CD4-positive, alpha-beta memory T cell (primary cell): ENCODE measurements at regions not wholly inside any gene's neighbourhood (a gene's known extent, or its start where the extent isn't known, plus 50 kb on each side); places are given as distances from the start of the nearest gene placed in this dataset.

Source experiments
- CTCF ChIA-PET: fragments of 350-600 bp; sonication (Branson Sonifier 250); formaldehyde crosslinking; loops from one replicate; lab custom pipeline; 2021; ENCODE audit warnings: inconsistent platforms; ENCODE audit not compliant: partially characterized antibody; lab: Charles Lee
- POLR2A ChIA-PET: fragments of 350-600 bp; sonication (Branson Sonifier 250); formaldehyde crosslinking; loops from one replicate; lab custom pipeline; 2021; ENCODE audit not compliant: partially characterized antibody; lab: Charles Lee
- DNase-seq, 5 donors: peaks; one replicate each; pipeline versions ENCODE4 v3.0.0 to v3.0.0-alpha.2; 2020 to 2022; ENCODE audit warnings: mixed read lengths in 1 of 5
- H3K27ac ChIP-seq: one replicate; pipeline ENCODE4 v1.7.0; 2013; ENCODE audit warnings: low read depth, low read length
- H3K27me3 ChIP-seq: 2 replicates; pipeline ENCODE4 v1.7.0; 2013; ENCODE audit warnings: mild to moderate bottlenecking, low read length, moderate library complexity; ENCODE audit not compliant: insufficient read depth
- H3K36me3 ChIP-seq: 2 replicates; pipeline ENCODE4 v1.7.0; 2013; ENCODE audit warnings: mild to moderate bottlenecking, low read length, moderate library complexity; ENCODE audit not compliant: insufficient read depth
- H3K4me1 ChIP-seq: 2 replicates; pipeline ENCODE4 v1.7.0; 2013; ENCODE audit warnings: mild to moderate bottlenecking, low read length, moderate library complexity; ENCODE audit not compliant: insufficient read depth
- H3K4me3 ChIP-seq, 2 donors: one replicate each; pipeline ENCODE4 v1.7.0; 2013; ENCODE audit warnings: low read length in 2 of 2, mild to moderate bottlenecking in 1 of 2
- H3K9me3 ChIP-seq, 2 donors: one replicate each; pipeline ENCODE4 v1.7.0; 2013; ENCODE audit warnings: low read length in 2 of 2, control low read depth in 1 of 2; ENCODE audit not compliant: control insufficient read depth in 1 of 2
- H3K27ac Mint-ChIP-seq, 7 donors: one replicate each; pipeline ENCODE4 v1.8.0; 2020 to 2021; ENCODE audit warnings: mixed read lengths in 7 of 7, mild to moderate bottlenecking in 6 of 7, inconsistent platforms in 3 of 7, moderate library complexity in 3 of 7
- H3K27me3 Mint-ChIP-seq, 2 donors: one replicate each; pipeline ENCODE4 v1.8.0; 2020 to 2021; ENCODE audit warnings: mixed read lengths in 2 of 2
- H3K36me3 Mint-ChIP-seq, 2 donors: one replicate each; pipeline ENCODE4 v1.8.0; 2020 to 2021; ENCODE audit warnings: mixed read lengths in 2 of 2, inconsistent platforms in 1 of 2, mild to moderate bottlenecking in 1 of 2
- H3K4me1 Mint-ChIP-seq, 4 donors: one replicate each; pipeline ENCODE4 v1.8.0; 2020 to 2021; ENCODE audit warnings: mixed read lengths in 4 of 4, mild to moderate bottlenecking in 1 of 4
- H3K4me3 Mint-ChIP-seq, 8 donors: one replicate each; pipeline ENCODE4 v1.8.0; 2020 to 2021; ENCODE audit warnings: mixed read lengths in 8 of 8, mild to moderate bottlenecking in 7 of 8, moderate library complexity in 6 of 8, inconsistent platforms in 3 of 8
- H3K9me3 Mint-ChIP-seq, 8 donors: one replicate each; pipeline ENCODE4 v1.8.0; 2020 to 2021; ENCODE audit warnings: mixed read lengths in 8 of 8, mild to moderate bottlenecking in 5 of 8, inconsistent platforms in 3 of 8, moderate library complexity in 1 of 8
- intact Hi-C: fragments of 100-400 bp; cut with micrococcal nuclease; formaldehyde crosslinking; loops from one replicate; pipeline ENCODE4 v1.15.1; 2023

DNA sequence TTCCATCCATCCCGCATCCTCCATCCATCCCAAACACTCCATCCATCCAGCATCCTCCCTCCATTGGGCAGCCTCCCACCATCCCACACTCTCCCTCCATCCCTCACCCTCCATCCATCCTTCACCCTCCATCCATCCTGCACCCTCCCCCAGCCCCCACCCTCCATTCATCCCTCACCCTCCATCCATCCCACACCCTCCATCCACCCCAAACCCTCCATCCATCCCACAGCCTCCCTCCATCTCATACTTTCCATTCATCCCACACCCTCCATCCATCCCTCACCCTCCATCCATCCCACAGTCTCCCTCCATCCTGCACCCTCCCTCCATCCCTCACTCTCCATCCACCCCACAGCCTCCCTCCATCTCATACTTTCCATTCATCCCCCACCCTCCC is 60.4 kb downstream of the FOXI2 start:
- no peak for DNase-seq
- no peak overlapping the region for H3K4me3 ChIP-seq
- Mint-ChIP-seq H3K27me3 (peaks cover 7 to 8% of the 10 kb centered on the region in 2 donors), H3K36me3 (no peaks in the 10 kb centered on the region), H3K4me3 (no peak overlapping the region), H3K4me1 (no peaks in the 10 kb centered on the region), H3K27ac (no peak overlapping the region), H3K9me3 (peaks cover 0 to 6% (median 0%) of the 10 kb centered on the region in 8 donors)
- ChIA-PET CTCF (no interaction called here), POLR2A (no interaction called here)
- intact Hi-C loops, result no loop called here
- H3K27ac ChIP-seq, result no peak overlapping the region
- no peaks in the 10 kb centered on the region for H3K9me3 ChIP-seq
- no peaks in the 10 kb centered on the region for H3K27me3 ChIP-seq
- H3K4me1 ChIP-seq, result no peaks in the 10 kb centered on the region
- H3K36me3 ChIP-seq, result no peaks in the 10 kb centered on the region

DNA sequence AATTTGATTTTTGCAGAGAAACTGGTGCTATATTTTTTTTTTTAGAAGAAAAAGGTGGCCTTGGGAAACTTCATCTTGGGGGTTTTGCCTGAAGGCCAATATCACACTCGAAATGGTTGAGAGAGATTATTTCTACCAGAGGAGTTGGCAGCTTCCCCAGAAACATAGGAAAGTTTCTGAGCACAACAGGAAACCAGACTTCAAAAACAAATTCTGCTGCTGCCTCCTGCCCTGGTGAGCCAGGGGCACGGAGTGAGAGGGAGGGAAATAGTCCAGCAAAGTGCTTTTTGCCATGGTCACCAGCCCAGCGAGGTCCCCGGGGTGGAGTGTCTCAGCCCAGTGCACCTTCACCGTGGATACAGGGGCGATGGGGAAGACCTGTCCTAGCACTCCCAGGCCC is 61.1 kb downstream of the FOXI2 start:
- H3K4me3 ChIP-seq, result no peak overlapping the region
- no peak overlapping the region for H3K27ac Mint-ChIP-seq
- peaks cover 7 to 12% of the 10 kb centered on the region in 2 donors for H3K27me3 Mint-ChIP-seq
- POLR2A ChIA-PET, result no interaction called here
- H3K4me1 Mint-ChIP-seq, result no peaks in the 10 kb centered on the region
- peaks cover 0 to 6% (median 0%) of the 10 kb centered on the region in 8 donors for H3K9me3 Mint-ChIP-seq
- H3K27me3 ChIP-seq, result no peaks in the 10 kb centered on the region
- no peaks in the 10 kb centered on the region for H3K4me1 ChIP-seq
- H3K27ac ChIP-seq, result no peak overlapping the region
- no peaks in the 10 kb centered on the region for H3K36me3 Mint-ChIP-seq
- intact Hi-C loops, result no loop called here
- CTCF ChIA-PET, result no interaction called here
- DNase-seq, result no peak
- no peak overlapping the region for H3K4me3 Mint-ChIP-seq
- no peaks in the 10 kb centered on the region for H3K9me3 ChIP-seq
- no peaks in the 10 kb centered on the region for H3K36me3 ChIP-seq

- POLR2A ChIA-PET, result no interaction called here
- intact Hi-C loops, result no loop called here
- CTCF ChIA-PET, result no interaction called here
These were observed 64.3 kb downstream of the FOXI2 start for GRCh38 chr10:127801302-127801701.

GRCh38 chr10:127802531-127803095 is 65.6 kb downstream of the FOXI2 start:
- Histone ChIP-seq H3K9me3 (no peaks in the 10 kb centered on the region), H3K27ac (no peak overlapping the region), H3K4me1 (no peaks in the 10 kb centered on the region), H3K36me3 (no peaks in the 10 kb centered on the region), H3K27me3 (no peaks in the 10 kb centered on the region), H3K4me3 (no peak overlapping the region)
- intact Hi-C loops, result no loop called here
- peaks cover 12 to 13% of the 10 kb centered on the region in 2 donors for H3K27me3 Mint-ChIP-seq
- no peaks in the 10 kb centered on the region for H3K36me3 Mint-ChIP-seq
- H3K27ac Mint-ChIP-seq, result no peak overlapping the region
- no peak for DNase-seq
- POLR2A ChIA-PET, result no interaction called here
- peaks cover 0 to 6% (median 0%) of the 10 kb centered on the region in 8 donors for H3K9me3 Mint-ChIP-seq
- CTCF ChIA-PET, result no interaction called here
- H3K4me3 Mint-ChIP-seq, result no peak overlapping the region
- no peaks in the 10 kb centered on the region for H3K4me1 Mint-ChIP-seq

More at GRCh38 chr10:127801302-127801701, 64.3 kb downstream of the FOXI2 start:
- peaks cover 0 to 6% (median 0%) of the 10 kb centered on the region in 8 donors for H3K9me3 Mint-ChIP-seq
- no peaks in the 10 kb centered on the region for H3K36me3 ChIP-seq
- H3K4me1 ChIP-seq, result no peaks in the 10 kb centered on the region
- H3K27ac ChIP-seq, result no peak overlapping the region
- no peak for DNase-seq
- no peaks in the 10 kb centered on the region for H3K36me3 Mint-ChIP-seq
- peaks cover 10 to 13% of the 10 kb centered on the region in 2 donors for H3K27me3 Mint-ChIP-seq
- no peak overlapping the region for H3K27ac Mint-ChIP-seq
- no peaks in the 10 kb centered on the region for H3K27me3 ChIP-seq
- no peaks in the 10 kb centered on the region for H3K4me1 Mint-ChIP-seq
- no peaks in the 10 kb centered on the region for H3K9me3 ChIP-seq
- no peak overlapping the region for H3K4me3 Mint-ChIP-seq
- H3K4me3 ChIP-seq, result no peak overlapping the region

GRCh38 chr10:127804696-127805095 is 67.7 kb downstream of the FOXI2 start:
- Histone ChIP-seq H3K36me3 (no peaks in the 10 kb centered on the region), H3K27me3 (no peaks in the 10 kb centered on the region), H3K9me3 (no peaks in the 10 kb centered on the region), H3K27ac (no peak overlapping the region), H3K4me1 (no peaks in the 10 kb centered on the region), H3K4me3 (no peak overlapping the region)
- Mint-ChIP-seq H3K4me1 (no peaks in the 10 kb centered on the region), H3K27ac (no peak overlapping the region), H3K9me3 (peaks cover 0 to 6% (median 0%) of the 10 kb centered on the region in 8 donors), H3K36me3 (no peaks in the 10 kb centered on the region), H3K27me3 (peaks cover 6 to 12% of the 10 kb centered on the region in 2 donors), H3K4me3 (no peak overlapping the region)
- POLR2A ChIA-PET, result no interaction called here
- intact Hi-C loops, result no loop called here
- no peak for DNase-seq
- CTCF ChIA-PET, result interaction anchor here (1.9 kb wide), 1 partner anchor 46 kb away, joined by 4 read pairs; no protein-coding TSS in a partner anchor

DNA sequence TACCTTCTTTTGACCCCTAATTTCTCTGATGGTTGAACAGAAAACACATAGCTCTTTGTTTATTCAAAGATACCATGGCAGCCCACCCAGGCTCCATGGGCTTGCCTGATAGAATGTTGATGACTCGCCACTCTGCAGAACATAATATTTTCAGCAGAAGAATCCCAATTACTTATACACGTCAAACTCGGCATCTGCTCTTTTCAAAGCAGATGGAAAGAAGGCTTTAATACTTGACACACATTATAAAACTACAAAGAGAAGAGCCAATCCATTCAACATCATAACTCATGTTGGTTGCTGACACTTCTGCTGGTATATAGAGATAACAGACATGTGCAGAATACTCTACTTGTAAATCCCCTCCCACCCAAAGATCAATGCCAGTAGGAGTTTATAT is 69.0 kb downstream of the FOXI2 start:
- no peaks in the 10 kb centered on the region for H3K27me3 ChIP-seq
- intact Hi-C loops, result no loop called here
- H3K36me3 ChIP-seq, result no peaks in the 10 kb centered on the region
- no peak for DNase-seq
- H3K4me1 Mint-ChIP-seq, result no peaks in the 10 kb centered on the region
- H3K27me3 Mint-ChIP-seq, result peaks cover 7 to 12% of the 10 kb centered on the region in 2 donors
- no peak overlapping the region for H3K4me3 Mint-ChIP-seq
- H3K9me3 Mint-ChIP-seq, result peaks cover 0 to 6% (median 0%) of the 10 kb centered on the region in 8 donors
- no peaks in the 10 kb centered on the region for H3K9me3 ChIP-seq
- CTCF ChIA-PET, result interaction anchor here (1.9 kb wide), 1 partner anchor 47 kb away, joined by 4 read pairs; no protein-coding TSS in a partner anchor
- no peak overlapping the region for H3K4me3 ChIP-seq
- H3K4me1 ChIP-seq, result no peaks in the 10 kb centered on the region
- no peak overlapping the region for H3K27ac ChIP-seq
- POLR2A ChIA-PET, result no interaction called here
- no peak overlapping the region for H3K27ac Mint-ChIP-seq
- no peaks in the 10 kb centered on the region for H3K36me3 Mint-ChIP-seq

DNA sequence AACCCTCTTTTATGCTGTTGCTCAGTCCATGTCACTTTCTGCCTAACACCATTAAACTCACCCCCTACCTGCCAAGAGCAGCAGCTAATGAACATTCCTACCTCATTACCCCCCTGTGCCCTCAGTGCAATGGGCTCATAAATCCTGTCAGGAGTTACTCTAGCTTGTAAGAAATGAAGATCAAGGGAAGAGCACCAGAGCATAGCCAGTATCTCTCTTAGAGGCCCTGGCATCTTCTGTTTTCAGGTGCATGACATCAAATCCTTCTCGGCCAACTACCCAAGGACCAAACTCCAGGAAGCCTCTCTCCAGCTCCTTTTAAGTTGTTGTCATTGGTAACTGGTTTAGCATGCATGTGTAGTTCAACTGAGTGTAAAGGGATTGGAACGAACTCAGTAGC is 75.1 kb downstream of the FOXI2 start:
- Histone ChIP-seq H3K36me3 (no peaks in the 10 kb centered on the region), H3K4me3 (no peak overlapping the region), H3K9me3 (no peaks in the 10 kb centered on the region), H3K27ac (no peak overlapping the region), H3K4me1 (no peaks in the 10 kb centered on the region), H3K27me3 (no peaks in the 10 kb centered on the region)
- Mint-ChIP-seq H3K27me3 (peaks cover 4 to 10% of the 10 kb centered on the region in 2 donors), H3K9me3 (peaks cover 0 to 6% (median under 1%) of the 10 kb centered on the region in 8 donors), H3K4me3 (no peak overlapping the region), H3K36me3 (no peaks in the 10 kb centered on the region), H3K27ac (no peak overlapping the region), H3K4me1 (no peaks in the 10 kb centered on the region)
- no peak for DNase-seq
- intact Hi-C loops, result no loop called here
- CTCF ChIA-PET, result interaction anchor here (1.1 kb wide), 1 partner anchor 42 kb away, joined by 4 read pairs; no protein-coding TSS in a partner anchor
- POLR2A ChIA-PET, result no interaction called here
